Endothelial cell (in vitro differentiated cells): ENCODE measurements at regions not wholly inside any gene's neighbourhood (a gene's known extent, or its start where the extent isn't known, plus 50 kb on each side); places are given as distances from the start of the nearest gene placed in this dataset.

ENCODE experiments used
- DNase-seq: peaks from one replicate; pipeline ENCODE4 v3.0.0; 2021; ENCODE audit warnings: low spot score
- H3K27ac Mint-ChIP-seq: one replicate; pipeline ENCODE4 v1.8.0; 2021; ENCODE audit warnings: mixed read lengths, inconsistent platforms; ENCODE audit not compliant: unreplicated experiment
- H3K27me3 Mint-ChIP-seq: one replicate; pipeline ENCODE4 v1.8.0; 2021; ENCODE audit warnings: mild to moderate bottlenecking, moderate library complexity, mixed read lengths, inconsistent platforms; ENCODE audit not compliant: unreplicated experiment
- H3K36me3 Mint-ChIP-seq: one replicate; pipeline ENCODE4 v1.8.0; 2021; ENCODE audit warnings: mild to moderate bottlenecking, low read depth, mixed read lengths, inconsistent platforms; ENCODE audit not compliant: unreplicated experiment
- H3K4me1 Mint-ChIP-seq: one replicate; pipeline ENCODE4 v1.8.0; 2021; ENCODE audit warnings: mild to moderate bottlenecking, mixed read lengths, inconsistent platforms; ENCODE audit not compliant: unreplicated experiment
- H3K4me3 Mint-ChIP-seq: one replicate; pipeline ENCODE4 v1.8.0; 2021; ENCODE audit warnings: mild to moderate bottlenecking, mixed read lengths, inconsistent platforms; ENCODE audit not compliant: unreplicated experiment
- H3K9me3 Mint-ChIP-seq: one replicate; pipeline ENCODE4 v1.8.0; 2021; ENCODE audit warnings: mixed read lengths, inconsistent platforms; ENCODE audit not compliant: unreplicated experiment
- TF ChIP-seq, protein P1 (sequence below): fragments of 200-600 bp; sonication (generic); IDR thresholded peaks from one replicate; pipeline ENCODE4 v1.5.0; 2021; ENCODE audit warnings: antibody characterized with exemption; ENCODE audit not compliant: unreplicated experiment

DNA sequence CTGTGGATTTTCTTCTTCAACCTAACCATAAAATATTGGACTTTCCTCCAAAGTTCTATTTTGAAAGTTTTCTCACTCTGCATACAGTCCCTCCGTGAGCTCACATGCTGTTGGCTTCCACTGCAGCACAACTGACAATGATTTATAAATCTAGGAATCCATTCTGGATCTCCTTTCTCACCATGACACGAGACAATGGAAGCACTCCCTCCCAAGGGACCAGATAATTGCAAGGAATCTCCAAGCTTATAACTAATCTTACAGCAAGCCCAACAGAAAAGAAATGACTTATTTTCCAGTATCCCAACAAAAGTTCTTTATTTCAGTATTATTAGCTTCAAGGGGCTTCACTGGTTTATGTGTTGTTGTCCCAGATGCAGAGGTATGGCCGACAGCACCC is 729.0 kb downstream of the RFPL4B start:
- Mint-ChIP-seq H3K4me1 (peaks cover 39% of the 10 kb centered on the region), H3K27ac (no peak overlapping the region), H3K9me3 (no peaks in the 10 kb centered on the region), H3K4me3 (no peak overlapping the region), H3K36me3 (no peaks in the 10 kb centered on the region), H3K27me3 (no peaks in the 10 kb centered on the region)
- DNase-seq, result no peak
- TF ChIP-seq, protein P1, sequence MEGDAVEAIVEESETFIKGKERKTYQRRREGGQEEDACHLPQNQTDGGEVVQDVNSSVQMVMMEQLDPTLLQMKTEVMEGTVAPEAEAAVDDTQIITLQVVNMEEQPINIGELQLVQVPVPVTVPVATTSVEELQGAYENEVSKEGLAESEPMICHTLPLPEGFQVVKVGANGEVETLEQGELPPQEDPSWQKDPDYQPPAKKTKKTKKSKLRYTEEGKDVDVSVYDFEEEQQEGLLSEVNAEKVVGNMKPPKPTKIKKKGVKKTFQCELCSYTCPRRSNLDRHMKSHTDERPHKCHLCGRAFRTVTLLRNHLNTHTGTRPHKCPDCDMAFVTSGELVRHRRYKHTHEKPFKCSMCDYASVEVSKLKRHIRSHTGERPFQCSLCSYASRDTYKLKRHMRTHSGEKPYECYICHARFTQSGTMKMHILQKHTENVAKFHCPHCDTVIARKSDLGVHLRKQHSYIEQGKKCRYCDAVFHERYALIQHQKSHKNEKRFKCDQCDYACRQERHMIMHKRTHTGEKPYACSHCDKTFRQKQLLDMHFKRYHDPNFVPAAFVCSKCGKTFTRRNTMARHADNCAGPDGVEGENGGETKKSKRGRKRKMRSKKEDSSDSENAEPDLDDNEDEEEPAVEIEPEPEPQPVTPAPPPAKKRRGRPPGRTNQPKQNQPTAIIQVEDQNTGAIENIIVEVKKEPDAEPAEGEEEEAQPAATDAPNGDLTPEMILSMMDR, result no peak

DNA sequence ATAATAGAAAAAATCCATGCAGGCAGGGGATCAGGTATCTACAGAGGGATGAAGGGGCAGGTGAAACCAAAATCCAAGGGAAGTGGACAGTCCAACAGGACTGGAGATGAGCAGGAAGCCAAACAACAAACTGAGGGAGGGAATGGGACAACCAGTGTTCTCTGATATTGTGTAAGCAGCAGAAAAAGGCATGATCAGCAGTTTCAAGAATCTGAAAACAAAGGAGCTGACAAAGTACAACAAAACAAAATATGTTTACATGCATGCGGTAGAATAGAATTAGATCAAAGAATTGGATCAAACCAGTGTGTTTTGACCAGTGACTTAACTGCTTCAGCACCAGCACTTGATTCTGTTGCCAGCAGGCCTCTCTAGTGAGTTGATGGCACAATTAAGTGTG is 729.7 kb downstream of the RFPL4B start:
- Mint-ChIP-seq H3K9me3 (no peaks in the 10 kb centered on the region), H3K27ac (no peak overlapping the region), H3K36me3 (no peaks in the 10 kb centered on the region), H3K4me1 (peaks cover 39% of the 10 kb centered on the region), H3K4me3 (no peak overlapping the region), H3K27me3 (no peaks in the 10 kb centered on the region)
- TF ChIP-seq, protein P1, result no peak
- DNase-seq, result no peak

DNA sequence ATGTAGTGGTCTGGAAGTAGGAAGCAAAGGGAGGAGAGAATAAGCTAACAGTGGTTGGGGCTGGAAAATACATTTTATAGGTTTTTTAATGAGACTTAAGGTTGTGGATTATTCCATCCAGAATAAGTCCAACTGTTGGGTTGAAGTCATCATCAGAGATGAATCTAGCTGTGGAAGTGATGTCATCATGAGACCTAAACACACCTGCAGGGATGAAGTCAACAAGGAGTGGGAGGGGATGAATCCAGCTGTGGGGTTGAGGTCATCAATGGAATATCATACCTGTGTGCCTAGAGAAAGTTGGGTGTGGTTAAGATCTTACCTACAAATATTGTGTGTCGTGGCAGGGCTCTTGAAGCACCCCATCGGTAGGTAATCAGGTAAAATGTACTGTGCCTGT is 730.7 kb downstream of the RFPL4B start:
- TF ChIP-seq, protein P1, result no peak
- DNase-seq, result no peak
- H3K9me3 Mint-ChIP-seq, result no peaks in the 10 kb centered on the region
- no peaks in the 10 kb centered on the region for H3K36me3 Mint-ChIP-seq
- peak overlapping the region; percentile 70 for H3K27ac Mint-ChIP-seq
- H3K4me3 Mint-ChIP-seq, result no peak overlapping the region
- H3K27me3 Mint-ChIP-seq, result no peaks in the 10 kb centered on the region
- peaks cover 39% of the 10 kb centered on the region for H3K4me1 Mint-ChIP-seq

DNA sequence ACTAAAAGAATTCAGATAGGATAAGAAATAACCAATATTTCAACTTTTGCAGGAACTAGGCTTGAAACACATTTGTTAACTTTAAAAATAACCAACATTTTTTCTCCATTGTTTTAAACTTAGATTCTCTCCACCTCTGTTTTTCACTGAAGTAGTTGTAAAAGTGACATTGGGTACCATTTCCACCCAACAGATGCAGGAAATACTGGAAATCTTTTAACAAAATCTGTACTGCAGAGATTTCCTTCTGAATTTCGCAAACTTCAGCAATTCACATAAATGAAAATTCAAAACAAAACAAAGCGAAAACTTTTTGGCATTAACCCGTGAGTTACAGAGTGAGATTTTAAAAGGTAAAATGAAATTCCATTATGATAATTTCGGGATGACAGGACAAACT is 731.7 kb downstream of the RFPL4B start:
- TF ChIP-seq, protein P1, result no peak
- peak overlapping the region; percentile 53 for H3K27ac Mint-ChIP-seq
- H3K36me3 Mint-ChIP-seq, result no peaks in the 10 kb centered on the region
- no peaks in the 10 kb centered on the region for H3K27me3 Mint-ChIP-seq
- H3K4me1 Mint-ChIP-seq, result peaks cover 38% of the 10 kb centered on the region
- H3K9me3 Mint-ChIP-seq, result no peaks in the 10 kb centered on the region
- no peak overlapping the region for H3K4me3 Mint-ChIP-seq
- DNase-seq, result no peak

DNA sequence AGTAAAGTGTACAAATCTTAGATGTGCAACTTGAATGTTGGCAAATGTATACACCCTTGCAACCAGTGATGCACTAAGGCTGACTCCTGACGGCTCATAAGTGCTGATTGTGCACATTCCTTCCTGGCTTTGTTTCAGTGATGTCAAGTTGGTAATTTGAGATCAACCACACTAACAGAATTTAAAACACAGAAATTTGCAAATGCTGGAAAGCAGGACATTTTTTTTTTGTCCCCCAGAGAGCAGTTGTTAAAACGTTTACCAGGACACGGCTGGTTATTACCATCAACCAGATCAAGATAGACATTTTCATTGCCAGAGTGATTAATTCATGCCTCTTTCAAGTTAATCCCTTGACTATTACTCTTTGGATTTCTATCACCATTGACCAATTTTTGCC is 735.6 kb downstream of the RFPL4B start:
- H3K4me3 Mint-ChIP-seq, result no peak overlapping the region
- no peak for DNase-seq
- peaks cover 20% of the 10 kb centered on the region for H3K4me1 Mint-ChIP-seq
- no peaks in the 10 kb centered on the region for H3K36me3 Mint-ChIP-seq
- no peak overlapping the region for H3K27ac Mint-ChIP-seq
- TF ChIP-seq, protein P1, result no peak
- no peaks in the 10 kb centered on the region for H3K27me3 Mint-ChIP-seq
- H3K9me3 Mint-ChIP-seq, result no peaks in the 10 kb centered on the region
